NCI-H1436 (cell line): ENCODE measurements at regions not wholly inside any gene's neighbourhood (a gene's known extent, or its start where the extent isn't known, plus 50 kb on each side); places are given as distances from the start of the nearest gene placed in this dataset.
A peak's percentile ranks its signal among the peaks of the same experiment; 100 is the strongest.

ENCODE experiments used
- DNase-seq: peaks from one replicate; lab custom pipeline; 2025; lab: John Stamatoyannopoulos, UW

DNA sequence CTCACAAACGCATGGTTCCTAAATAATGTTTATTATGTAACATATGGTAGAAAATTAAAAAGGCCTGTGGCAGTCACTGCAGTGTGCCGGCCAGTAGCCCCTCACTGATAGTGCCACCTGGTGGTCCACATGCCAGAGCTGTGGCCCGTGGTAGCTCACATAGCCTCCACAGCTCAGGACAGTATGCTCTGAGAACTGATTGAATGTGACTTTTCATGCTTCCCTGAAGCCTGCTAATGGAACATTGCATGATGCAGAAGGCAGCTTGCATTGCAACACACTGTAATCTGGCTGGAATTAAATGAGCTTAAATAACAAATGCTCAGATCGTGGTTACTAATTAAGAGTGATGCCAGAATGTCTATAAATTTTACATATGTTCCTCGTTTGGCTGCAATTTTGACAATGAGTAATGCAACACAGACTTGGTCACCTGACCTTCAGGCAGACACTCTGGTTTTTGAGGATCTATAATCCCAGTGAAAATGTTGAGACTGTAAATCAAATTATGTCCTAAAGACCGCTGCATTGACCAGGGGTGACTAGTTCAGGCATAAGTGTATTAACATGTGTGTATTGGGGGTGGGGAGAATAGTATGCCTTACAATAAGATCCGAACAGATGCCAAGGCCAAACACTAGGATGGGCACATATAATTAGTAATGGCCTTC is 566.4 kb downstream of the METTL15 start:
- no peak for DNase-seq

DNA sequence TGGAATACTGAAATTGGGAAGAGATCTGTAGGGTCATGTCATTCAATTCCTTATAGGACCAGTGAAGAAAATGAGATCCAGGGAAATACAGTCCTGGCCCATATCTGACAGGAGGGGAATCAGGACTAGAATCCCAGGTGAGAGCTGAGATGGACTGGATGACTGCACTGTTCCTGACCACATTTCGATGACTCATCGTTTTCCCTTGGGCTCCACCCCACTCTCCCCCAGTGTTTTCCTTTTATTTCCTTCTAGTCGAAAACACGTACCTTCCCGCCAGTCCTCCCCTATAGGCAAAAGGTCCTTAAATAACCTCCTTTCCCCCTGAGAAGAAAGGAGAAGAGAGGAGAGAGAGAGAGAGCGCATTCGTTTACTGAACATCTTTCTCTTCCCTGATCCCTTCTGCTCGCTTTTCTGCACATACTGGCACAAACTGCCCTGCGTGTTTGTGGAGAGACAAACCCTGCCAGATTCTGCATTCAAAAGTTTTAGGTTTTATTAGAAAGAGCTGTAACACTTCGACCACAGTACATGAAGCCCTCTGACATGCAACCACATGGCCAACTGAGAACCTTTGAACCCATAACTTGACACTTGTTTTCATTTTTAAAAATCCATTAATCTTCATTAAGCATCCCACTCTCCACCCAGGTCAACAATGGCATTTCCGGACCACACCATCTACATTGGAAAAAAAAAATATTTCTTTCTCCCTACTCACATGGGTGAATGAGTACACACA is 565.7 kb downstream of the METTL15 start:
- no peak for DNase-seq

DNA sequence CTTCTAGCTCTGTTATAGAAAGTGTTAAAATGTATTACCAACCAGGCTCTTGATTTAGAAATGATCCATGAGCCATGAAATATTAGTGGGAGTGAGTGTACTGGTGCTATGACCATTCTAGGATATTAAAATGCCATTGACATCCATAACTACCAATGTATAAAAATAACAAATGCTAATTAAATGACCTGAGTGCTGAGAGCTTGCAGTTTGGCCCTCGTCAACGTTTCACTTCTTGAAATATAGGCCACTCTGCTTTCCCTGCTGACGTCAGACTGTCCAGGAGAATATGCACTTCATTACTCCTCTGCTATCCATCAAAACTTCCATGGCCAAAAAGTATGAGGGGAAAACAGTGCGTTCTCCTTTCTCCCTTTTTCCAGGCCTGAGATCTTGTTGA is 563.1 kb downstream of the METTL15 start:
- DNase-seq, result no peak

DNA sequence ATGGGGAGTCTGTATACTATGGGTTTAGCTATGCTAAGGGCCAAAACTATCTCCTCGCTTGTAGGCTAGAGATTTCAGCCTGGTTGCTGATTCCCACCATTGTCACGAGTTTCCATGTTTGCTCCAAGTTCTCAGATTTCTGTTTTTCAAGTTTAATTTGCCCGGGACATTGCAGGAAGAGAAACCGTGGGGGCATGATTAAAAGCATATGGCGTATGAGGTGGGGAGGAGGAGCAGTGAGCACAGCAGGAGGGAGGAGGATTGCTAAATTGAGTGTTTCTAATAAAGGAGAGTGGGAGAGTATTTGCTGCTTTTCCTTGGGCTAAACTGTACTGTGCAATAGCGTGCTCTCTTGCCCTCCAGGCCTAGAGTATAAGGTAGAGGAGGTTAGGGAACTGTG is 558.4 kb downstream of the METTL15 start:
- no peak for DNase-seq

DNA sequence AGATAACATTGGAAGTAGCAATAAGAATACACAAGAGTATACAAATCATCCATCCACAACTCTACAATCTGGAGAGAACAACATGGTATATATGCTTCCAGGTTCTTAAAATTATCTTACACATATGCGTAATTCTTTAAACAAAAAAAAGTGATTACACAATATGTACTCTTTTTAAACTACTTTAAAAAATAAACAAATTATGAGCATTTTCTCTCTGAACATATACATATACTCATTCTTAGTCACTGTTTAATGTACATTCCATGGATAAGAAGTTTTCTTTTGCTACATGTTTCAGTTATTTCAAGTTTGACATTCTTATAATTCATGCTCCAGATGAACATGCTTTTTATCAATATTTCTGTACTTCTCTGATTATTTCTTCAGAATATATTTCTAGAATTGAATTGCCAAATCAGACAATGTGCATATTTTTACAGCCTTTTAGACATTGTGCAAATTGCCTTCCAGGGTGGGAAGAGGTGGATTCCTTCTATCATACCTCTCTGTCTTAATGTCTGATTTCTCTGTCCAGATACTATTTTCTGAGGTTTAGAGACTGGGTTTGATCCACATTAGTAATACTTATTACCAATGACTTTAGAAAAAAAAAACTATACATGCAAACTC is 551.6 kb downstream of the METTL15 start:
- no peak for DNase-seq

DNA sequence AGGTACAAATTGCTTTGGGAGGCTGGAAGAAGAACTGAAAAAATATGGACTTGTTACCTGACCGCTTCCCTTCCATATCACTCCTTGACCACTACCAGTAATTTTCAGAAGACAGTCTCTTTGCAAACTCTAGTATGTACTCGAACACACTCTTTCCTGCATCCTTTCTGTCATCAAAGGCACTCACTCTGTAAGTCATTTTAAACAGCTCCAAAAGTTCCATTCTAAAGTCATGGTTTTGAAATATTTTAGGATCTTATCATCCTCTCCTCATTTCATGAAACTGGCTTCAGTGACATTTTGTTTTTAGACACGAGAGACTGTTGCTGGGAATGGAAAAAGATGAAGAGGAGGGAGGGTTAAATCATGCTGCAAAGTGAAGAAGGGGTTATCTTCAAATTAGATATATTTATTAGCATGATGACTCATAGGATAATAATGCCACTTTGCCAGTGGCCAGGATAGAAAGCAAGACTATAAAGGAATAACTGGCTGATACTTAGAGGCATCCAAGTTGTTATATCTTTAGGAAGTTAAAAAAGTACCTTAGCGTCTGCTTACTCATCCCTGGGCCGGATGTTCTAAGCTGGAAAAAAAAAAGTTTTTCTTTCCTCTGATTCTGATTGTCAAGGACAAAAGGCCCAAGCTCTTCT is 549.3 kb downstream of the METTL15 start:
- no peak for DNase-seq

DNA sequence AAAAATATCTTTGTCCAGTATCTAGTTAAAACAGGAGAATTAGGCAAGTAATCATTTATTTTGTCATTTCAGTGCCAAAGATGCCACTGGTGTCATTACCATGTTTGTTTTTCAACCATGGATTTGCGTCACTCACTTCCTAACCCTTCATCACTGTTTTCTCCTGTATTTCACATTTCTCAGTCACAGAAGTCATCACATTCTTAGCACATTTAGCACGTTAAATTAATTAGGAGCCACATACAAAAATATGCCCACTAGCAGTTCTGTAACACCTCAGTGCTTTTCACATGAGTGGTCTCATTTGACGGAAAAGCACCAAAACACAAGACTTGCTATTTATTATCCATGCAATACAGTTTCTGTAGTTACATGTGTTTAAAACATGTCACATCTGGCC is 546.0 kb downstream of the METTL15 start:
- no peak for DNase-seq

DNA sequence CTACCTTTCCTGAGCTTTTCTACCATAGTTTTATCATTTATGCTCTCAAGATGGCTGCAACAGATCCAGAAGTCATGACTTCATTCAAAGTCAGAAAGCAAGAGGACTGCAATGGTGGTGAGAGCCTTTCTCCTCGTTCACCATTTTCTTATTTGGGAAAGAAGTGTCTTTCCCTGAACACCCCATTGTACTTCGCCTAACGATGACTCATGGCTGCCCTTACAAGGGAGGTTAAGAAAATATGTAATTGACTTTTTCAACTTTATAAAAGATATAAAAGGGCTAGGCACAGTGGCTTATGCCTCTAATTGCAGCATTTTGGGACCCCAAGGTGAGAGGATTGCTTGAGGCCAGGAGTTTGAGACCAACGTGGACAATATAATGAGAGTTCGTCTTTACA is 541.7 kb downstream of the METTL15 start:
- DNase-seq, result no peak

DNA sequence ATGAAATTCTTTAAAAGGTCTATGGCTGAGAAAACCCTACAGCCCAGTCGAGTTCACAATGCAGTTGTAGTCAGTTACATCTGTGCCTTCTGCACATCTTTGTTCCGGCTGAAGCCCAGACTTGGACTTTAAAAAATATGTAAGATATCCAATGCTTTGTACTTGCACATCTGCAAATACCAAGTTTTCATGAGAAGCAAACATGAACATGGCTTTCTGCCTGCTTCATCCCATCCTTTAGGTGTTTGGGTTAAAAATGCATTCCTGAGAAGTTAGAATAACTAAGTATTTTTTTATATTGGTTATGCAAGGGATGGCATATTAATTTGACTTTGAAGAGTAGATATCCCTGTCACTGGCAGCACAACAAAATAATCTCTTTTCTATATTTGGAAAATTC is 528.4 kb downstream of the METTL15 start:
- no peak for DNase-seq

DNA sequence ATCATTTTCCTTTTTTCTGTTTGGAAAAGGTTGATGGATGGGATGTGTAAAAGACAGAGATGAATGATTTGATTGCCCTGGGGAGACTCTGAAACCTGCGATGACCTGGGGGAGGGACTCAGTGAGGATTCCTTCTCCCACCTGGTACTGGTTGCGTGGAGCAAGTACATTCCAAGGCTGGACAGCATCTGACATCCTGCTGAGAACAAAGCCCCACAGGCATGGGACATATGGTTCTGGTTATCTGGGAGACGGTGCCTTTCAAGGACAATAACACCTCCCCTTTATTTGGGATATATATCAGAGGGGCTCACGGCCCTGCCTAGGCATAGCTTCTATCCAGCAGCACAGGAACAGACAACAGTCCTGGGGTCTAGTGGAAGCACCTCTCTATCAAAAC is 527.8 kb downstream of the METTL15 start:
- no peak for DNase-seq

DNA sequence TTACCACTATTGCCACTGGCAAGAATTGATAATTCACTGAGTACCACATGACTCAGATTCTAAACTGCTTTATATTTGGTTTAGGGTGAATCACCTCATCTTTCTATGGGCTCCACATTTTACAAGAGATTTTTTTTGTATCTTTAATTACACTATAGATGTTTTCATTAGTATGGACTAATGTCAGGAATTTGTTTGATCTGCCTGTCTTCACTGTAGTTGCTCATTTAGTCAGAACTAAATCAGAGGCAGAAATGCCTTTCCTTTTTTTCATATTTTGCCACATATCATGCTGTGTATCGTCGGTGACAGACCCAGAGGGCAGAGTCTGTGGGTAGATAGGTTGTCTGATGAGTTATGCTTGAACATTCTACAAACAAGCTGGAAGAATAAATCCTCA is 524.1 kb downstream of the METTL15 start:
- no peak for DNase-seq

DNA sequence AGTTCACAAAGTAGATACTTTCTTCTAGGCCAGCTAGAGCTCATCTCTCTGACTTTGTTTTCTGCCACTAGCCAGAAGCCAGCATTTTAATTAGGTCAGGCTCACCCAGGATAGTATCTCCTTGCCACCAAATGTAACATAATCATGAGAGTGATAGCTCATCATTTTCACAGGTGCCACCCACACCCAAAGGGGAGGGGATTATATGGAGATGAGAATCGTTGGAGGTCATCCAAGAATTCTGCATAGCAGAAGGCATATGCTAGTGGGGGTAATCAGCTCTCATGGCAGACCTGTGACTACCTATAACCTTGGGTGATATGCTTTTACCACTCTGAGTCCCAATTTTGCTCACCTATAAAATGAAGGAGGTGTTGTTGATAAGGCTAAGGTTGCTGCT is 523.0 kb downstream of the METTL15 start:
- DNase-seq, result no peak

DNA sequence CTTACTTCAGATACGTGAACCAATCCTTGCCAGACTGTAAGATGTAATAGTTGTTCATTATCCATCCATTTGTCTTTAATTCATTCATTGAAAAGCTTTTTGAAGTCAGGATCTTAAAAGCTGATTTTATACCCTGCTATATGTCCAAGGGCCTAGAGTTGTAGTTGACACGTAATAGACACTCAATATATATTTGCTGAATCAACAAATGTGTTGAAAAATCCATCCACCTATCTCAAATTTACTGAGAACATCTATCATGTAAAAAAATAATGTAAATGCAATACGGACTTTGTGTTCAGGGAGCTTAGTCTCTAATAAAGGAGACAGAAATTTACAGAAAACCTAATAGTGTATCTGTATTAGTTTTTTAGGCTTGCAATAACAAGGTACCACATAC is 521.0 kb downstream of the METTL15 start:
- DNase-seq, result no peak

DNA sequence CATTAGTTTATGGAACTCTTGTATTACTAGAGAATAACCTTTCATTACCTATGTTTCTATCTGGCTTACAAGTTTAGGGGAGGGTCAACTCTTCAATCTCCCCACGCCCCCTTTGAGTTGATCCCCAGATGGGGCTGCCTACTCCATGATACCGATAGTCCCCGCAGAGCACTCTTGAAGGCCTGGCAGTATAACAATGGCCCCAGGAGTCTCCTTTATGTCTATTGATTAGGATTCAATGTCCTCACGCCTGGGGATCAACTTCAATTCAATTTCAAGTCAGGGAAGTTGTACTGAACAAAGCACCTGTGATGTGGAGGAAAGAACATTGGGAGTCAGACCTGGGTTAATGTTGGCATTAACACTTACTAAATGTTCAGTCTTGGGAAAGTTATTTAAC is 520.2 kb downstream of the METTL15 start:
- DNase-seq, result no peak

DNA sequence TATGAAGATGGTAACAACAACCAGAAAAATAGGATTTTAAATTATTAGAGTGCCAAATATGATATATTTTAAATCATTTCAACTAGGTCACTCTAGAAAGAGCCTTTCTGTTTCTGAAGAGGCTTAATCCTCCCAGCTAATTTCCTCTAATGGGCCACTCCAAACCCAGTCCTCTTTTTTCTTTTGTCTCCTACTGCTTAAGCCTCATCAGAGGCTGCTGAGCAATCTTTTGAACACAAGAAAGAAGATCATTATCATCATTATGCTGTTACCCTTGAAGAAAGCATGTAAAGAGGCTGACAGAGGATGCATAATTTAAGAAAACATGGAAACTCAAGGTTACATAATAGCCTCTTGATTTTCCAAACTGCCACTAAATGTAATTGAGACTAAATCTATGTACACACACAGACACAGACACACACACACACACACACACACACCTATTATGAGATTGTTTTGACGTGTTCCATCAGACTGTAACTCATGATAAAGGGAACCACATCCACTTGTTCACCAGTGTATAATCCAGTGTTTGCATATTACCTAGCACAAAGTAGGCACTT is 519.6 kb downstream of the METTL15 start:
- peak; percentile 71 for DNase-seq

DNA sequence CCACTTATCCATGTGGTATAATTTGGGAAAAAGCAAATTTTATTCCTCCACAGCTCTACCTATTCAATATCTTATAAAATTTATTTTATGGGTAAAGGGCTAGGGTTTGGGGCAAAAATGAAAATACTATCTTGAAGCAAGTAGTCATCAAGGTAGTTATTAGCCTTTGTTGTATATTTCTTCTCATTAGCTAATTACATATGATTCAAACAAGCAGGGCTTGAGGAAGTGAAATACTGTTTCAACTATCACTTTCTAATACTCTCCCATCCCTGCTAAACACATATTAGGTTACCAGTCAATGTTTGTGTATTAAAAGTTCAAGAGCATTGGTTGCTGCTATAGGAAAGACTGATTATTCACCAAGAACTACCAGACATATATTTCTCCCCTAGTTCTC is 517.3 kb downstream of the METTL15 start:
- DNase-seq, result no peak

DNA sequence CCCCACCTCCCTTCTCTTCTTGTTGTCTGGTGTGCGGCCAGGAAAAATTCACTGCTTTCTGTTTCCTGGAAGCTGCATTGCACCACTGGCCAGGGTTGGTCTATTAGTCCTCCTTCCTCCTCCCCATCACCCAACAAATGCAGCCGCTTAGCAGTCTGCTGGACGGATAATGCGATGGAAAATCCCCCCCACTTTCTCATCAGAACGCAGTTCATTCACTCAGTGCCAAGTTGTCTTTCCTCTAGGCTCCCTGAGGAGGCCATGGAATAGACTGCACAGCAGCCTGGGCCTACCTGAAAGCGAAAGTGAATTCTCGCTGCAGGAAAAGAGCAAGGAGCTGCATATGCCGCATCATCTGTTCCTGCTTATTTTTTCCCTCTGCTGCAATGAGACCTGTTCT is 513.6 kb downstream of the METTL15 start:
- no peak for DNase-seq

DNA sequence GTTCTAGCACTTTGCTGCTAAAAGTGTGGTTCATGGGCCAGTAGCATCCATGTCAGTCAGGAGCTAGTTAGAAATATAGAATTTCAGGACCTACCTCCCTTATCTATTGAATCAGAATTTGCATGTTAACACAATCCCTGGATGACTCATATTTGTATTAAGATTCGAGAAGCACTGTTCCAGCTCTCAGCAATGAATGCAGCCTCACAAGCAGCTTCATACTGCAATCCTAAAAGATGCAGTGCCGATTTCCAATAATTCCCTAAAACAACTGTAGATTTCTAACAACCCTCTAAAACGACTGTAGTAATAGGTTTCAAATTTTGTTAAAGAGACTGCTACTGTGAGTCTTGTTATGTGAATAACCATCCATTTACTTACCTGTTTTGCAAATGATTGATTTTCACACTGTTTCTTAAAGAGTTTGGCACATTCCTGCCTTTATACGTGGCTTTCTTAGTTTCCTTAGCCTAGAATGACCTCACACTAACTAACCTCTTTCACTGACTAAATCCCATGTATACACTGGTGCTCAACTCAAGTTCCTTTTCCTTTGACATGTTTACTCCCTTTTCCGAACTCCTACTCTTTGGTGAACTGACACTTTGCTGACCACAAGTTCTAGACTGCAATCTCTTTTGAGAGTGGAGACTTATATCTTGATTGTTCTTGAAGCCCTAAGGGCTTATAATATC is 511.8 kb downstream of the METTL15 start:
- DNase-seq, result no peak

DNA sequence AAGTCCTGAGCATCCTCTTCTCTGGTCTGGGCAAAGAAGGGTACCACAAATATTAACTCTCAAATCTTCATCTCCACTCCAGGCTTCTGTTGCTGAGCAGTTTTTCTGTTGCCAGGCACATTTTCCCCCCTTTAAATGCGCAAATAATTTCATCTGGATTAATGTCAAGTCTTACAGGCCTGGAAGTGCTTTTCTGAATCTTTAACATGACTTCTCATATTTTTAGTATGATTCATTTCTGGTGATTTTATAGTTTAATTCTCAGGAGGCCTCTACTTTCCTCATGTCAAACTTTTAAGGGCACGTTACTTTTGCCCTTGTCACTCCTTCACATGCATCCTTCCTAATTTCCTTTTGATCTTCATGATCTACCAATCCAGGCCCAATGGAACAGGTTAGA is 510.2 kb downstream of the METTL15 start:
- DNase-seq, result no peak

DNA sequence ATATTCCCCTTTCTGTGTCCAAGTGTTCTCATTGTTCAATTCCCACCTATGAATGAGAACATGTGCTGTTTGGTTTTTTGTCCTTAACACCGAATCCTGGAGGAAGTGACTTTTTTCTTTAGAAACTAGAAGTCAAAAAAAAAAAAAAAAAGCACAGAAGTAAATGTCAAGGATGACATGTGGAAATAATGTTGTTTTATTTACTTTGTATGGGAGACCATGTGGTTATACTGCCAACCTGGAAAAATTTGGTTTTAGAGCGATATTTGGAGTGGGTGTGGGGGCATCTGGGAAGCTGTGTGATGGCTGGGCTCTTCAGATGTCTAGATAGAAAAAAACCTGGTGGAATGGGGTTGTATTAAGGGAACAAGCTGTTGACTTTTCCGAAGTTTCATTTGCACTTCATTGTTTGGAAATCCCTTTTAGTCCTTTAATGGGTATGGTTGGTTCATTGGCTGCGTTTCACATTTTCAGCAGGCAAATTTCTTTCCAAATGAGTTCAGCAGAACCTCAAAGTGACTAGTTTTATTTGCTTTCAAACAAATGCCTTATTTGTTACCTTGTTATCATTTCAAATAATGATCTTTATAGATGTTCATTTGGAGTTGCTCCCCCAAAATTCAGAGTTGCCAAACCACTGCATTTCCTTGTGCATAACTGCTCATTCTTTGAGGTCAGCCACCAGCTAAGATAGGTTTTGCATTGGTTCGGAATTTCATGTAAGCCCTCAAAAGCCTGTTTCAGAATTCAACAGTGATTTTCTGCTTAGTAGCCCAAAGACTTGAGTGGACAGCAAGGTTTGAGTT is 508.2 kb downstream of the METTL15 start:
- DNase-seq, result no peak

DNA sequence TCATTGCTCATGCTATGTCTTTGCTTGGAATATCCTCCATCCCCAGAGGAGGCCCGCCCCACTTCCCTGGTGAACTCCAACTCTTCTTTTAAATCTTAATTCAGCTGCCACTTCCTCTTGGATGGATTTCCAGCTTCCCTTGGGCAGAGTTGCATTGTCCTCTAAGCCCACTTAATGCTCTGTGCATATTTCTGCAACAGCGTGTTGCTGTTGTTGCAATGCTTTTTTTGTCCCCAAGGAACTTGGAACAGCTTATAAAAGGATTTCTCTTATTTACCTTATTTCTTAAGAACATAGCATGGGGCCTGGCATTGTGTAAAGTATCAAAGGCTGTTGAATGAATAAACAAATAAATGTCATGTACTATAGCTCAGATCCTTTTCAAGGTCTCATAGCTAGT is 507.4 kb downstream of the METTL15 start:
- DNase-seq, result no peak
